Right ventricle myocardium superior (tissue), 1 donor: ENCODE measurements at regions not wholly inside any gene's neighbourhood (a gene's known extent, or its start where the extent isn't known, plus 50 kb on each side); places are given as distances from the start of the nearest gene placed in this dataset.

Experiments
- ATAC-seq: fragments of 200-7000 bp; cut with Tn5 transposase; one replicate; pipeline ENCODE4 v1.9.1; 2020; ENCODE audit warnings: mild to moderate bottlenecking; ENCODE audit not compliant: poor library complexity
- DNase-seq: peaks from one replicate; pipeline ENCODE4 v3.0.0-alpha.2; 2020
- intact Hi-C: fragments of 100-400 bp; cut with DNase I; formaldehyde crosslinking; loops from one replicate; pipeline ENCODE4 v1.11.2; 2022
- donor health status: DM: no; HTN: yes; CAD: no; lungs with severe emphysema.

GRCh38 chr4:38224850-38225249, 264.7 kb downstream of the PTTG2 start:
- ATAC-seq (no peak), DNase-seq (no peak)
- intact Hi-C loops = no loop called here

- intact Hi-C loops = no loop called here
- no peak for DNase-seq
- ATAC-seq = peak; percentile 22
These were observed 266.0 kb downstream of the PTTG2 start for GRCh38 chr4:38226170-38226569.

GRCh38 chr4:38230121-38230801, 270.1 kb downstream of the PTTG2 start:
- intact Hi-C loops = no loop called here
- DNase-seq (no peak), ATAC-seq (peak; percentile 48)

- intact Hi-C loops = no loop called here
- no peak for DNase-seq
These were observed 270.8 kb downstream of the PTTG2 start for GRCh38 chr4:38230821-38231563.

GRCh38 chr4:38231626-38232025, 271.4 kb downstream of the PTTG2 start:
- ATAC-seq = peak; percentile 36
- intact Hi-C loops = no loop called here
- DNase-seq = no peak

More at GRCh38 chr4:38230821-38231563, 270.8 kb downstream of the PTTG2 start:
- no peak for ATAC-seq

- ATAC-seq (no peak), DNase-seq (no peak)
- intact Hi-C loops = no loop called here
These were observed 272.5 kb downstream of the PTTG2 start for GRCh38 chr4:38232741-38233140.

GRCh38 chr4:38233727-38234480, 273.7 kb downstream of the PTTG2 start:
- intact Hi-C loops = no loop called here
- DNase-seq (peak; percentile 58), ATAC-seq (peak; percentile 36)

GRCh38 chr4:38235354-38235753, 275.2 kb downstream of the PTTG2 start:
- intact Hi-C loops = no loop called here
- DNase-seq = no peak
- no peak for ATAC-seq

- no peak for ATAC-seq
- intact Hi-C loops = no loop called here
- no peak for DNase-seq
These were observed 275.8 kb downstream of the PTTG2 start for GRCh38 chr4:38236003-38236402.

GRCh38 chr4:38236503-38236902, 276.3 kb downstream of the PTTG2 start:
- intact Hi-C loops = no loop called here
- ATAC-seq (no peak), DNase-seq (no peak)

GRCh38 chr4:38237139-38237538, 276.9 kb downstream of the PTTG2 start:
- no peak for DNase-seq
- intact Hi-C loops = no loop called here

GRCh38 chr4:38241541-38241940, 281.3 kb downstream of the PTTG2 start:
- intact Hi-C loops = no loop called here

More at GRCh38 chr4:38237139-38237538, 276.9 kb downstream of the PTTG2 start:
- no peak for ATAC-seq

GRCh38 chr4:38242101-38242500, 281.9 kb downstream of the PTTG2 start:
- ATAC-seq = no peak
- DNase-seq = no peak
- intact Hi-C loops = no loop called here

More at GRCh38 chr4:38241541-38241940, 281.3 kb downstream of the PTTG2 start:
- ATAC-seq (no peak), DNase-seq (no peak)

GRCh38 chr4:38242822-38243387, 282.7 kb downstream of the PTTG2 start:
- intact Hi-C loops = no loop called here
- ATAC-seq (no peak), DNase-seq (no peak)

GRCh38 chr4:38243388-38244053, 283.3 kb downstream of the PTTG2 start:
- DNase-seq (no peak), ATAC-seq (no peak)
- intact Hi-C loops = no loop called here

- intact Hi-C loops = no loop called here
- ATAC-seq (no peak), DNase-seq (no peak)
These were observed 294.6 kb downstream of the PTTG2 start for GRCh38 chr4:38254825-38255224.

GRCh38 chr4:38255572-38255971, 295.4 kb downstream of the PTTG2 start:
- ATAC-seq (no peak), DNase-seq (no peak)
- intact Hi-C loops = no loop called here

GRCh38 chr4:38266616-38267015, 306.4 kb downstream of the PTTG2 start:
- intact Hi-C loops = no loop called here
- DNase-seq = no peak
- no peak for ATAC-seq
